ENCODE measurements at regions not wholly inside any gene's neighbourhood (a gene's known extent, or its start where the extent isn't known, plus 50 kb on each side); places are given as distances from the start of the nearest gene placed in this dataset.

DNA sequence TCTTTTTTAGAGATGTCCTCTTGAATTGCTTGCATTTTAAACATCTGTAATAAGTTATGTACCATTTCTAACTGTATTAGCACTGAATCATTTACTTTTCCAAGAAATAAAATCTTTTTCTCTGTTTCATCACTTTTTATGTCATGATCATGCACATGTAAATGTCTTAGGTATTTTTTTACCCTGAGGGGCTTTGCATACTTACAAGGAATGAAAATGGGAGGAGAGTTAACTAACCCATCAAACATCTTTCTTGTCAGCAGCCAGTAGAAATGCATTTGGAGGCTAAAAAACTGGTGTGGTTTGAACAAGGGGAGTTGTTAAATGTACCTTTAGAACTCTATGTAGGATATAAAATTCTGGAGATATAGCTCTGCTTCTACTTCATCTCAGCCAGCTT, 1080.3 kb downstream of the GALC start:
- TF ChIP-seq, protein P1, sequence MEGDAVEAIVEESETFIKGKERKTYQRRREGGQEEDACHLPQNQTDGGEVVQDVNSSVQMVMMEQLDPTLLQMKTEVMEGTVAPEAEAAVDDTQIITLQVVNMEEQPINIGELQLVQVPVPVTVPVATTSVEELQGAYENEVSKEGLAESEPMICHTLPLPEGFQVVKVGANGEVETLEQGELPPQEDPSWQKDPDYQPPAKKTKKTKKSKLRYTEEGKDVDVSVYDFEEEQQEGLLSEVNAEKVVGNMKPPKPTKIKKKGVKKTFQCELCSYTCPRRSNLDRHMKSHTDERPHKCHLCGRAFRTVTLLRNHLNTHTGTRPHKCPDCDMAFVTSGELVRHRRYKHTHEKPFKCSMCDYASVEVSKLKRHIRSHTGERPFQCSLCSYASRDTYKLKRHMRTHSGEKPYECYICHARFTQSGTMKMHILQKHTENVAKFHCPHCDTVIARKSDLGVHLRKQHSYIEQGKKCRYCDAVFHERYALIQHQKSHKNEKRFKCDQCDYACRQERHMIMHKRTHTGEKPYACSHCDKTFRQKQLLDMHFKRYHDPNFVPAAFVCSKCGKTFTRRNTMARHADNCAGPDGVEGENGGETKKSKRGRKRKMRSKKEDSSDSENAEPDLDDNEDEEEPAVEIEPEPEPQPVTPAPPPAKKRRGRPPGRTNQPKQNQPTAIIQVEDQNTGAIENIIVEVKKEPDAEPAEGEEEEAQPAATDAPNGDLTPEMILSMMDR (IDR thresholded peaks at IDR 0.05; ENCODE audit: low read length), result no peak
- TF ChIP-seq EZH2phosphoT487 (IDR thresholded peaks at IDR 0.05; ENCODE audit: low read length), result no peak
